ENCODE measurements at regions not wholly inside any gene's neighbourhood (a gene's known extent, or its start where the extent isn't known, plus 50 kb on each side); places are given as distances from the start of the nearest gene placed in this dataset.

DNA sequence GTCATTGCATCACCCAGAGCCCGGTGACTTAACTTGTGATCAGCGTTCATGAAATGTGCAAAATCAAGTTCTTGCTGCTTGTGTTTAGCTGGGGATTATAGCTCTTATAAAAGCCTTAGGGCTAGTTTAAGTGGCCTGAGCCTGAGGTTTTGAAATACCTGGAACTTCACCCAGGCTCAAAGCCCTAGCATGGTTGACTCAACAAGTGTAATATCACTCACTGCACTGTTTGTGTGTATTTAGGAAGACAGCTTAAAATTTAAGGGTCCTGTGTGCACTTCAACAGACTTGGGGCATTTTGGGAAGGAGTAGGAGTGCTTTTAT, 489.5 kb downstream of the GATA3 start:
- Histone ChIP-seq H2AFZ (ENCODE audit: low read depth, low read length, poor library complexity, severe bottlenecking) (no peak overlapping the region), H3K9ac (ENCODE audit: low read length) (no peak overlapping the region), H3K36me3 (ENCODE audit: control insufficient read depth in 1 of 2, insufficient read depth in 2 of 2, low read length in 2 of 2) (no peaks in the 10 kb centered on the region), H3K79me2 (ENCODE audit: insufficient read depth, low read length) (no peaks in the 10 kb centered on the region), H3K9me2 (ENCODE audit: insufficient read depth) (no peaks in the 10 kb centered on the region), H4K20me1 (ENCODE audit: insufficient read depth) (no peaks in the 10 kb centered on the region), H3K4me3 (replicated peaks in 1 of 2; ENCODE audit: low read depth in 1 of 2, low read length in 2 of 2) (no peak overlapping the region), H3K4me2 (ENCODE audit: low read length) (no peak overlapping the region), H3K27ac (ENCODE audit: low read depth, low read length) (no peak overlapping the region), H3K27me3 (ENCODE audit: insufficient read depth, low read length) (no peaks in the 10 kb centered on the region), H3K4me1 (ENCODE audit: control insufficient read depth in 1 of 2, insufficient read depth in 2 of 2, low read length in 2 of 2) (no peaks in the 10 kb centered on the region), H3K9me3 (ENCODE audit: control insufficient read depth in 1 of 2, insufficient read depth in 1 of 2, low read depth in 1 of 2, low read length in 2 of 2) (peaks cover 0 to 15% of the 10 kb centered on the region in 2 experiments; a peak in 2 of 4 replicates)
- POLR2A ChIA-PET, result no interaction called here
- ATAC-seq (no peak), DNase-seq (ENCODE audit: low read depth, low spot score) (no peak)
- RAD21 ChIA-PET (ENCODE audit: low non-redundant PET in 1 of 2, low total read pairs in 2 of 2, uncharacterized antibody in 2 of 2, unreplicated experiment in 2 of 2), result no interaction called here
- TF ChIP-seq FOSL1 (IDR thresholded peaks at IDR 0.05; ENCODE audit: low read depth) (no peak), CBX3 (IDR thresholded peaks at IDR 0.05; ENCODE audit: low read depth) (no peak), TCF7L2 (IDR thresholded peaks at IDR 0.05; ENCODE audit: borderline replicate concordance, extremely low read depth, insufficient read depth, insufficient read length) (no peak), EZH2phosphoT487 (IDR thresholded peaks at IDR 0.05; ENCODE audit: borderline replicate concordance) (no peak)
- no TSS peak for BruUV-seq (replicated peaks)
- intact Hi-C loops (cut with micrococcal nuclease), result no loop called here
- CTCF ChIA-PET, result no interaction called here

DNA sequence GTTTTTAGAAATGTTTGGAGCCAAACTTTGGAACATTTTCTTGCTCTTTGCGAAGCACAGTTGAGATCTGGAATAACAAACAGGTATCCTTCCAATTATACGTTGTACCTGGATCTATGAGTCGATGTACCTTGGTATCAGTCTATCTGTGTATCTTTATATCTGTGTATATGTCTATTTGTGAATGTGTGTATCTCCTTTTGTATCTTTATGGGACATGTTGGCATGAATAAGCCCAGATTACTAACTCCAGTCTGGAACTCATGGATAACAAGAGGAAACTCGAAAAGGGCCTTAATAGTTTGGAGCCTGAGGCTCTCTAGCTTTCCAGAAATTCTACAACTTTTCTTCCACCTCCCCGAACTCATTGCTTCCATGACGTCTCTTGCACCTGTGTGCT, 490.0 kb downstream of the GATA3 start:
- H4K20me1 ChIP-seq (ENCODE audit: insufficient read depth), result no peaks in the 10 kb centered on the region
- ATAC-seq, result no peak
- intact Hi-C loops (cut with micrococcal nuclease), result no loop called here
- H3K4me3 ChIP-seq (replicated peaks in 1 of 2; ENCODE audit: low read depth in 1 of 2, low read length in 2 of 2), result no peak overlapping the region
- H3K4me1 ChIP-seq (ENCODE audit: control insufficient read depth in 1 of 2, insufficient read depth in 2 of 2, low read length in 2 of 2), result no peaks in the 10 kb centered on the region
- peaks cover 0 to 20% of the 10 kb centered on the region in 2 experiments; a peak in 2 of 4 replicates for H3K9me3 ChIP-seq (ENCODE audit: control insufficient read depth in 1 of 2, insufficient read depth in 1 of 2, low read depth in 1 of 2, low read length in 2 of 2)
- no peaks in the 10 kb centered on the region for H3K9me2 ChIP-seq (ENCODE audit: insufficient read depth)
- H3K27me3 ChIP-seq (ENCODE audit: insufficient read depth, low read length), result no peaks in the 10 kb centered on the region
- no peak overlapping the region for H3K9ac ChIP-seq (ENCODE audit: low read length)
- no TSS peak for BruUV-seq (replicated peaks)
- ChIA-PET POLR2A (no interaction called here), CTCF (no interaction called here), RAD21 (ENCODE audit: low non-redundant PET in 1 of 2, low total read pairs in 2 of 2, uncharacterized antibody in 2 of 2, unreplicated experiment in 2 of 2) (no interaction called here)
- H3K79me2 ChIP-seq (ENCODE audit: insufficient read depth, low read length), result no peaks in the 10 kb centered on the region
- no peak overlapping the region for H2AFZ ChIP-seq (ENCODE audit: low read depth, low read length, poor library complexity, severe bottlenecking)
- DNase-seq (ENCODE audit: low read depth, low spot score), result no peak
- TF ChIP-seq ZBTB33 (IDR thresholded peaks at IDR 0.05; ENCODE audit: extremely low read depth, insufficient replicate concordance, low read length) (no peak), SRF (IDR thresholded peaks at IDR 0.05; ENCODE audit: low read depth) (no peak), ELF1 (IDR thresholded peaks at IDR 0.05; ENCODE audit: borderline replicate concordance, low read depth) (no peak)
- H3K36me3 ChIP-seq (ENCODE audit: control insufficient read depth in 1 of 2, insufficient read depth in 2 of 2, low read length in 2 of 2), result no peaks in the 10 kb centered on the region
- H3K27ac ChIP-seq (ENCODE audit: low read depth, low read length), result no peak overlapping the region
- no peak overlapping the region for H3K4me2 ChIP-seq (ENCODE audit: low read length)

Measured in HCT116 (cell line).